Heart left ventricle (tissue), 16 donors: ENCODE measurements at regions not wholly inside any gene's neighbourhood (a gene's known extent, or its start where the extent isn't known, plus 50 kb on each side); places are given as distances from the start of the nearest gene placed in this dataset.

Experiments
- ATAC-seq, 4 donors: fragments of 200-7000 bp; cut with Tn5 transposase; one replicate each; pipeline ENCODE4 v1.9.1; 2020 to 2022; ENCODE audit warnings: moderate library complexity in 4 of 4, mild to moderate bottlenecking in 3 of 4, moderate number of reproducible peaks in 1 of 4
- DNase-seq, 5 donors: peaks; one replicate each; pipeline ENCODE4 v3.0.0-alpha.2; 2020
- H3K27ac ChIP-seq, 12 donors: fragments of 200-600 bp; sonication (generic) in 4 of 12; one replicate each; pipeline versions ENCODE4 v1.5.0 to v1.8.0; 2016 to 2022; ENCODE audit warnings: mild to moderate bottlenecking in 2 of 12
- H3K27me3 ChIP-seq, 9 donors: fragments of 200-600 bp; sonication (generic) in 2 of 9; one replicate each; pipeline versions ENCODE4 v1.5.1 to v1.8.0; 2016 to 2022; ENCODE audit warnings: mild to moderate bottlenecking in 3 of 9
- H3K36me3 ChIP-seq, 9 donors: fragments of 200-600 bp; sonication (generic) in 2 of 9; one replicate each; pipeline versions ENCODE4 v1.5.0 to v1.8.0; 2018 to 2022; ENCODE audit warnings: mild to moderate bottlenecking in 2 of 9
- H3K4me1 ChIP-seq, 12 donors: fragments of 200-600 bp; sonication (generic) in 4 of 12; one replicate each; pipeline versions ENCODE4 v1.5.0 to v1.8.0; 2016 to 2022; ENCODE audit warnings: mild to moderate bottlenecking in 3 of 12
- H3K4me3 ChIP-seq, 12 donors: fragments of 200-600 bp; sonication (generic) in 4 of 12; one replicate each; pipeline versions ENCODE4 v1.5.0 to v1.8.0; 2017 to 2022; ENCODE audit warnings: mild to moderate bottlenecking in 9 of 12, moderate library complexity in 4 of 12
- H3K9me3 ChIP-seq, 12 donors: fragments of 200-600 bp; sonication (generic) in 4 of 12; one replicate each; pipeline versions ENCODE4 v1.5.0 to v1.8.0; 2016 to 2022; ENCODE audit warnings: mild to moderate bottlenecking in 1 of 12
- CTCF ChIP-seq, 12 donors: fragments of 200-600 bp; sonication (generic) in 4 of 12; IDR thresholded peaks; one replicate each; pipeline versions ENCODE4 v1.5.0 to v1.8.0; 2018 to 2022; ENCODE audit warnings: antibody characterized with exemption in 12 of 12, mild to moderate bottlenecking in 5 of 12
- POLR2A ChIP-seq, 2 donors: fragments of 450-650 bp; IDR thresholded peaks; one replicate each; pipeline ENCODE4 v1.6.1; 2017; ENCODE audit warnings: antibody characterized with exemption in 2 of 2, mild to moderate bottlenecking in 2 of 2, moderate library complexity in 2 of 2
- WGBS, 4 donors: extraction: QIAGEN DNeasy Blood & Tissue Kit in 2 of 4; methylation state at CpG; one replicate each; pipeline versions ENCODE4 v1.1.5 to v1.1.7; 2013 to 2018; 5-methylcytosine and 5-hydroxymethylcytosine counted together
- intact Hi-C, 10 donors: fragments of 100-400 bp; cut with DNase I; formaldehyde crosslinking; loops; one replicate each; pipeline versions ENCODE4 v1.11.1 to v1.14.2; 2022
- donor health status: ischemic (EF 13 %, LVEDD 7.1; RV severe dilation, severe dysfunction).
- donor health status: healthy with polysubstance abuse.
- donor health status: DM: no; HTN: yes; CAD: no.
- donor health status: DM: no; HTN: no; CAD: no.
- donor health status: ischemic (EF 25% LVEDD 6.9; RV normal size, moderate dysfunction).
- donor health status: ischemic (EF 25% LVEDD 5.7; RV mildly dilated, moderate dysfunction).
- donor health status: healthy.
- donor health status: DM: yes; HTN: yes; CAD: no.
- donor health status: ischemic (EF 35%, LVEDD 5.7; RV mildly dilated, moderate dysfunction).
- donor health status: nonischemic (EF 11% LVEDD 7.7; RV severe dilation, severe dysfunction).
- donor health status: DM: yes; HTN: yes; CAD: no.
- donor health status: PGD.
- donor health status: ischemic (EF 29% LVEDD 5.4; RV normal size, mild dysfunction).
- donor health status: nonischemic (EF 23%, LVEDD 6.1; RV moderate dilation, normal function).

GRCh38 chr12:60308366-60308991 lies 712.6 kb downstream of the SLC16A7 start:
- ATAC-seq (no peak), DNase-seq (no peak)
- 4 to 15% (median 7%) methylated on average over 1 of the region's 1 CpG for WGBS, 4 donors
- no peaks in the 10 kb centered on the region for H3K36me3 ChIP-seq
- no peaks in the 10 kb centered on the region for H3K27me3 ChIP-seq
- H3K9me3 ChIP-seq = no peaks in the 10 kb centered on the region
- intact Hi-C loops = no loop called here
- H3K4me1 ChIP-seq = no peaks in the 10 kb centered on the region
- H3K27ac ChIP-seq = no peak overlapping the region
- TF ChIP-seq CTCF (IDR thresholded peaks at IDR 0.05) (no peak), POLR2A (IDR thresholded peaks at IDR 0.05) (no peak)
- no peak overlapping the region for H3K4me3 ChIP-seq

GRCh38 chr12:60311940-60312339 lies 716.1 kb downstream of the SLC16A7 start:
- Histone ChIP-seq H3K27ac (no peak overlapping the region), H3K36me3 (no peaks in the 10 kb centered on the region), H3K4me1 (no peaks in the 10 kb centered on the region), H3K4me3 (no peak overlapping the region), H3K9me3 (no peaks in the 10 kb centered on the region), H3K27me3 (no peaks in the 10 kb centered on the region)
- WGBS, 4 donors = 75 to 85% (median 80%) methylated on average over 2 of the region's 2 CpGs
- no peak for TF ChIP-seq POLR2A (IDR thresholded peaks at IDR 0.05)
- no peak for TF ChIP-seq CTCF (IDR thresholded peaks at IDR 0.05)
- ATAC-seq = no peak
- DNase-seq = no peak
- intact Hi-C loops = no loop called here

- no peak for ATAC-seq
- Histone ChIP-seq H3K4me3 (no peak overlapping the region), H3K4me1 (no peaks in the 10 kb centered on the region), H3K27me3 (no peaks in the 10 kb centered on the region), H3K36me3 (no peaks in the 10 kb centered on the region), H3K27ac (no peak overlapping the region), H3K9me3 (no peaks in the 10 kb centered on the region)
- no peak for DNase-seq
- 67 to 77% (median 72%) methylated on average over 1 of the region's 1 CpG for WGBS, 4 donors
- TF ChIP-seq CTCF (IDR thresholded peaks at IDR 0.05) (no peak), POLR2A (IDR thresholded peaks at IDR 0.05) (no peak)
- intact Hi-C loops = no loop called here
Measured at GRCh38 chr12:60317361-60317760, 721.5 kb downstream of the SLC16A7 start.

GRCh38 chr12:60324746-60325145 lies 728.9 kb downstream of the SLC16A7 start:
- WGBS, 4 donors = 86 to 90% (median 89%) methylated on average over 1 of the region's 1 CpG
- DNase-seq (no peak), ATAC-seq (no peak)
- Histone ChIP-seq H3K9me3 (no peaks in the 10 kb centered on the region), H3K27ac (no peak overlapping the region), H3K4me1 (no peaks in the 10 kb centered on the region), H3K27me3 (no peaks in the 10 kb centered on the region), H3K4me3 (no peak overlapping the region), H3K36me3 (no peaks in the 10 kb centered on the region)
- TF ChIP-seq CTCF (IDR thresholded peaks at IDR 0.05) = no peak
- no peak for TF ChIP-seq POLR2A (IDR thresholded peaks at IDR 0.05)
- intact Hi-C loops = no loop called here
